Epithelial cell of proximal tubule (primary cell): ENCODE measurements at regions not wholly inside any gene's neighbourhood (a gene's known extent, or its start where the extent isn't known, plus 50 kb on each side); places are given as distances from the start of the nearest gene placed in this dataset.
"Not testable (repeated sequence)": the region's sequence is repeated elsewhere in the genome, so short reads cannot be mapped to it uniquely, and the experiment has no call there.

Source experiments
- DNase-seq: peaks from one replicate; pipeline ENCODE4 v3.0.0-alpha.2; 2011; ENCODE audit warnings: low read depth
- H3K4me3 ChIP-seq: 2 replicates; pipeline ENCODE4 v1.5.1; 2011; ENCODE audit warnings: low read depth, mild to moderate bottlenecking, low read length
- CTCF ChIP-seq: conservative IDR thresholded peaks from 2 replicates; pipeline ENCODE4 v1.5.1; 2012; ENCODE audit warnings: low read depth, mild to moderate bottlenecking, low read length

GRCh38 chr1:164155347-164155746, 403.6 kb upstream of the PBX1 start:
- no peak for TF ChIP-seq CTCF
- DNase-seq = no peak
- no peak overlapping the region for H3K4me3 ChIP-seq

- H3K4me3 ChIP-seq = no peak overlapping the region
- no peak for DNase-seq
- TF ChIP-seq CTCF = no peak
These were observed 395.6 kb upstream of the PBX1 start for GRCh38 chr1:164163289-164163849.

- no peak for DNase-seq
- TF ChIP-seq CTCF = no peak
- no peak overlapping the region for H3K4me3 ChIP-seq
These were observed 393.5 kb upstream of the PBX1 start for GRCh38 chr1:164165466-164165865.

GRCh38 chr1:164166454-164166853, 392.5 kb upstream of the PBX1 start:
- not testable (repeated sequence) for DNase-seq, H3K4me3 ChIP-seq
- peak; percentile 54 for TF ChIP-seq CTCF

GRCh38 chr1:164177118-164177517, 381.9 kb upstream of the PBX1 start:
- TF ChIP-seq CTCF = no peak

GRCh38 chr1:164180824-164181223, 378.2 kb upstream of the PBX1 start:
- no peak for DNase-seq
- TF ChIP-seq CTCF = no peak
- H3K4me3 ChIP-seq = no peak overlapping the region

More at GRCh38 chr1:164177118-164177517, 381.9 kb upstream of the PBX1 start:
- no peak for DNase-seq
- H3K4me3 ChIP-seq = no peak overlapping the region

- no peak overlapping the region for H3K4me3 ChIP-seq
- no peak for DNase-seq
- TF ChIP-seq CTCF = no peak
These were observed 374.9 kb upstream of the PBX1 start for GRCh38 chr1:164183854-164184635.
